ENCODE measurements at regions not wholly inside any gene's neighbourhood (a gene's known extent, or its start where the extent isn't known, plus 50 kb on each side); places are given as distances from the start of the nearest gene placed in this dataset.
"Not testable (repeated sequence)": the region's sequence is repeated elsewhere in the genome, so short reads cannot be mapped to it uniquely, and the experiment has no call there.

DNA sequence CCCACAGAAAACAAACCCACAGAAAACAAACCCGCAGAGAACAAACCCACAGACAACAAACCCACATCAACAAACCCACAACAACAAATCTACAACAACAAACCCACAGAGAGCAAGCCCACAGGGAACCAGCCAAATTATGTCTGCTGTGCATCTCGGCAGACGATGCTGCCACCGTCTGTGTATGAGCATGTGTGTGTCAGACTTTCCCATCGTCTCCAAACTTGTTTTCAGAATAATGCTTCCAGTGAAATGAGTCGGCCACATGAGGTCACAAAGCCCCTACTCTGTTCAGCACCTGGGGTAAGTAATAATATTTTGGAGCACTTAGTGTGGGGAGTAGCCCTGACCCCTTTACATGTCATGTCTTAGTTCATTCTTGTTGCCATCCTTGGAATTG is 2745.3 kb upstream of the TPTE start:
- TF ChIP-seq POLR2A, CTCF (IDR thresholded peaks at IDR 0.05): not testable (repeated sequence)
